ENCODE measurements at regions not wholly inside any gene's neighbourhood (a gene's known extent, or its start where the extent isn't known, plus 50 kb on each side); places are given as distances from the start of the nearest gene placed in this dataset.

DNA sequence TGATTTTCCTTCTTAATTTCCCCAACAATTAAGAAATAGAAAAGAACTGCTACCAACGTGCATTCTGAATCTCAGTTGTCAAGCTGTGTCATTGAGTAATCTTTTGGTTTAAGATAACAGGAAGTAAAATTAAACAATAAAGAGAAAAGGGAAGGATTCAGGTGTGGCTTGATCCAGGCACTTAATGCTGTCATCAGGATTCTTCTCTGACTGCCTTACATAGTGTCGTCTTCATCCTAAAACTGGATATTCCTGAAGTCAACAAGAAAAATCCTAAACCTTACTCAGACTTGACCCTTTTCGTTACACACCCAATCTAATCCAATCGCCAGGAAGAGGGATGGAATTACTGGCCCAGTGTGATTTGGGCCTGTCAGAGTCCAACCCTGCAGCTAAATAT is 443.8 kb downstream of the MED13L start:
- H4K20me1 ChIP-seq (ENCODE audit: insufficient read depth, low read depth, low read length), result no peaks in the 10 kb centered on the region
- no peaks in the 10 kb centered on the region for H3K79me2 ChIP-seq (ENCODE audit: low read length)
- no peak overlapping the region for H3K4me2 ChIP-seq (ENCODE audit: low read depth, low read length, poor library complexity, severe bottlenecking)
- no peak overlapping the region for H3K27ac ChIP-seq (ENCODE audit: low read length)
- no peaks in the 10 kb centered on the region for H3K27me3 ChIP-seq (ENCODE audit: low read length)
- no peaks in the 10 kb centered on the region for H3K9me2 ChIP-seq (replicated peaks; ENCODE audit: insufficient read depth, low read length)
- no peaks in the 10 kb centered on the region for H3K9me3 ChIP-seq (ENCODE audit: low read length)
- H2AFZ ChIP-seq (ENCODE audit: low read length), result no peak overlapping the region
- no peak overlapping the region for H3K9ac ChIP-seq (ENCODE audit: low read length)
- H3K4me1 ChIP-seq (ENCODE audit: low read length), result no peaks in the 10 kb centered on the region
- H3K36me3 ChIP-seq (ENCODE audit: insufficient read depth, low read length), result no peaks in the 10 kb centered on the region
- no peak for DNase-seq
- H3K4me3 ChIP-seq (ENCODE audit: low read length), result no peak overlapping the region

DNA sequence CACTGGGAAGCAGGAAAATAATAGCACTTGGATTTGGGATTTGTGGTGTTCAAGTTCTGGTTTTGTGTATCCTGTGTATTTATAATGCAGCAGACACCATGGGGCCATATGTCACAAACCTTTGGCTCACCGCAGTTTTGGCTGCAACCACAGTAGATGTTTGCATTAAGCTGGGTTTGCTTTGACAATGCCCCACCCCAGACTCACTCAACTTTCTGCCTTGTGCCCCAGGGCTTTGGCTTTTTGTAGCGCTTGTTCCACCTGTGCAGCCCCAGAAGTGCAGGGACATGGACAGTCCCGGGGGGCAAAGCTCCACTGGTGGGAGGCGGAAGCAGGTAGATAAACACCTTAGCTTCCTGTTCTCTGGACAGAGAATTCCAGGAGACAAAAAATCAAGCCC is 446.9 kb downstream of the MED13L start:
- Histone ChIP-seq H3K9me2 (replicated peaks; ENCODE audit: insufficient read depth, low read length) (no peaks in the 10 kb centered on the region), H3K27me3 (ENCODE audit: low read length) (no peaks in the 10 kb centered on the region), H3K9ac (ENCODE audit: low read length) (no peak overlapping the region), H3K4me2 (ENCODE audit: low read depth, low read length, poor library complexity, severe bottlenecking) (no peak overlapping the region), H3K36me3 (ENCODE audit: insufficient read depth, low read length) (no peaks in the 10 kb centered on the region), H3K9me3 (ENCODE audit: low read length) (no peaks in the 10 kb centered on the region), H2AFZ (ENCODE audit: low read length) (no peak overlapping the region), H3K79me2 (ENCODE audit: low read length) (no peaks in the 10 kb centered on the region), H3K27ac (ENCODE audit: low read length) (no peak overlapping the region), H3K4me1 (ENCODE audit: low read length) (no peaks in the 10 kb centered on the region), H4K20me1 (ENCODE audit: insufficient read depth, low read depth, low read length) (no peaks in the 10 kb centered on the region), H3K4me3 (ENCODE audit: low read length) (no peak overlapping the region)
- DNase-seq, result no peak

DNA sequence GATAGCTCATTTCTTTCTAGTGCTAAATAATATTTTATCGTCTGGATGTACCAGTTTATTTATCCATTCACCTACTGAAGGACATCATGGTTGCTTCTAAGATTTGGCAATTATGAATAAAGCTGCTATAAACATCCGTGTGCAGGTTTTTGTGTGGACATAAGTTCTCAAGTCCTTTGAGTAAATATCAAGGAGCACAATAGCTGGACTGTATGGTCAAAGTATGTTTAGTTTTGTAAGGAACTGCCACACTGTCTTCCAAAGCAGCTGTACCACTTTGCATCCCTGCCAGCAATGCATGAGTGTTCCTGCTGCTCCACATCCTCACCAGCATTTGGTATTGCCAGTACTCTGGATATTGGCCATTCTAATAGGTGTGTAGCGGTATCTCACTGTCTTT is 447.4 kb downstream of the MED13L start:
- H3K9me3 ChIP-seq (ENCODE audit: low read length), result no peaks in the 10 kb centered on the region

DNA sequence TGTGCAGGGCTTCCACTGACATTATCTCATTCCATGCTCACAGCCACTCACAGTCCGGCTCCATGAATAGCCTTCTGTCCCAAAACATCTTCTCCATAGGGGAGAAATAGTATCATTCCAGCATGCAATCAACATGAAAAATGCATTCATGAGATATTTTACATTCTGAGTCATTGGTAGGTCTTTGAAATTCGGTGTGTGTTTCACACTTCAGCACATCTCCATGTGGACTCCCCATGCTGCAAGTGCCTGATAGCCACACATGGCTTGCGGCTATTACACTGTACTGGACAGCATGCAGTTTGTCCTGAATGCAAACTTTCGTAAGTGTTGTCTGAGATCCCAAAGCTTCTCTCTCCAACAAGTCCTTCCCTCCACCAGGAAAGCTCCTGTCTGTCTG is 449.3 kb downstream of the MED13L start:
- H4K20me1 ChIP-seq (ENCODE audit: insufficient read depth, low read depth, low read length), result no peaks in the 10 kb centered on the region
- no peak for DNase-seq
- H3K36me3 ChIP-seq (ENCODE audit: insufficient read depth, low read length), result no peaks in the 10 kb centered on the region
- H3K27me3 ChIP-seq (ENCODE audit: low read length), result no peaks in the 10 kb centered on the region
- H3K9ac ChIP-seq (ENCODE audit: low read length), result no peak overlapping the region
- H3K9me3 ChIP-seq (ENCODE audit: low read length), result no peaks in the 10 kb centered on the region
- no peaks in the 10 kb centered on the region for H3K9me2 ChIP-seq (replicated peaks; ENCODE audit: insufficient read depth, low read length)
- no peak overlapping the region for H3K27ac ChIP-seq (ENCODE audit: low read length)
- H3K4me1 ChIP-seq (ENCODE audit: low read length), result no peaks in the 10 kb centered on the region
- no peaks in the 10 kb centered on the region for H3K79me2 ChIP-seq (ENCODE audit: low read length)
- no peak overlapping the region for H3K4me2 ChIP-seq (ENCODE audit: low read depth, low read length, poor library complexity, severe bottlenecking)
- H2AFZ ChIP-seq (ENCODE audit: low read length), result no peak overlapping the region
- H3K4me3 ChIP-seq (ENCODE audit: low read length), result no peak overlapping the region

More for the DNA sequence above, 447.4 kb downstream of the MED13L start:
- no peak for DNase-seq
- H4K20me1 ChIP-seq (ENCODE audit: insufficient read depth, low read depth, low read length), result no peaks in the 10 kb centered on the region
- H2AFZ ChIP-seq (ENCODE audit: low read length), result no peak overlapping the region
- no peaks in the 10 kb centered on the region for H3K36me3 ChIP-seq (ENCODE audit: insufficient read depth, low read length)
- no peaks in the 10 kb centered on the region for H3K9me2 ChIP-seq (replicated peaks; ENCODE audit: insufficient read depth, low read length)
- H3K79me2 ChIP-seq (ENCODE audit: low read length), result no peaks in the 10 kb centered on the region
- H3K9ac ChIP-seq (ENCODE audit: low read length), result no peak overlapping the region
- no peaks in the 10 kb centered on the region for H3K27me3 ChIP-seq (ENCODE audit: low read length)
- no peak overlapping the region for H3K4me3 ChIP-seq (ENCODE audit: low read length)
- no peaks in the 10 kb centered on the region for H3K4me1 ChIP-seq (ENCODE audit: low read length)
- H3K4me2 ChIP-seq (ENCODE audit: low read depth, low read length, poor library complexity, severe bottlenecking), result no peak overlapping the region
- no peak overlapping the region for H3K27ac ChIP-seq (ENCODE audit: low read length)

DNA sequence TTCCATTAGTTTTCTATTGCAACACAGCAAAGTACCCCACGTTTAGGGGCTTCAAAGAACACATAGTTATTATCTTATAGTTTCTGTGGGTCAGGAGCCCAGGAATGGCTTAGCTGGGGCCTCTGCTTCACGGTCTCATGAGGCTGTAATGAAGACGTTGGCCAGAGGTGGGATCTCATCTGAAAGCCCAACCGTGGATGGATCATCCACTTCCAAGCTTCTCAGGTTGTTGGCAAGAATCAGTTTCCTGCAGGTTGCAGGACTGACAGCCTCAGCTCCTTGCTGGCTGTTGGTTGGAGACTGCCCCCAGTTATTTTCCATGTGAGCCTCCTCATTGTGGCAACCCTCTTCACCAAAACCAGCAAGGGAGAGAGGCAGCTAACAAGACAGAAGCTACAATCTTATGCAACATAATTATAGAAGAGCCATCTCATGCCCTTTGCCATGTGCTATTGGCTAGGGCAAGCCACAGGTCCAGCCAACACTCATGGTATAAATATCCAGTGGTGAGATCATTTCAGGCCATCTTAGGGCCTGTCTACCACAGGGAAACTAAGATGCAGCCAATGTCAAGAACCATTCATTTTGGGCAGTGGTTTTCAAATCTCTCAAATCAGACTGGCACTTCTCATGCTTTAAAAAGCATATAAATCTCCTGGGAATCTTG is 452.4 kb downstream of the MED13L start:
- H4K20me1 ChIP-seq (ENCODE audit: insufficient read depth, low read depth, low read length), result no peaks in the 10 kb centered on the region
- no peaks in the 10 kb centered on the region for H3K4me1 ChIP-seq (ENCODE audit: low read length)
- H3K9me2 ChIP-seq (replicated peaks; ENCODE audit: insufficient read depth, low read length), result no peaks in the 10 kb centered on the region
- DNase-seq, result no peak
- H3K79me2 ChIP-seq (ENCODE audit: low read length), result no peaks in the 10 kb centered on the region
- H3K4me3 ChIP-seq (ENCODE audit: low read length), result no peak overlapping the region
- no peak overlapping the region for H3K9ac ChIP-seq (ENCODE audit: low read length)
- no peaks in the 10 kb centered on the region for H3K9me3 ChIP-seq (ENCODE audit: low read length)
- no peak overlapping the region for H3K27ac ChIP-seq (ENCODE audit: low read length)
- no peak overlapping the region for H2AFZ ChIP-seq (ENCODE audit: low read length)
- H3K27me3 ChIP-seq (ENCODE audit: low read length), result no peaks in the 10 kb centered on the region
- no peak overlapping the region for H3K4me2 ChIP-seq (ENCODE audit: low read depth, low read length, poor library complexity, severe bottlenecking)
- H3K36me3 ChIP-seq (ENCODE audit: insufficient read depth, low read length), result no peaks in the 10 kb centered on the region

DNA sequence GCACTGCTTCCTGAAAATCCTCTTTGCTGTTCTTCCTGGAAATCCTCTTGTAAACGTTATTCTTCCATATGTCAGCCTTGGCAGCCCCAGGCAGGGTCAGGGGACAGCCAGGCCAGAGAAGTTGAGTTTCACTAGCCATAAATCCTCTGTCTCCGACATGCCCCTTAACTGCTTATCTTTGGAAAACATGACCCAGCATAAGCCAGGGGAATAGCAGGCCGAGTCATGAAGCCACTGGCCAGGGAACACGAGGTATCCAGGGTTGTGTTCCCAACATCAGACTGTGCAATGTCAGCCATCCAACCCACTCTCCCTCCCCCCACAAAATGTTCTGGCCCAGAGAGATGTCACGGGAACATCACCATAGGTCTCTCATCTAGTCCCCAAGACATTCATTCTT is 453.9 kb downstream of the MED13L start:
- Histone ChIP-seq H3K4me3 (ENCODE audit: low read length) (no peak overlapping the region), H3K9ac (ENCODE audit: low read length) (no peak overlapping the region), H3K27me3 (ENCODE audit: low read length) (no peaks in the 10 kb centered on the region), H4K20me1 (ENCODE audit: insufficient read depth, low read depth, low read length) (no peaks in the 10 kb centered on the region), H3K36me3 (ENCODE audit: insufficient read depth, low read length) (no peaks in the 10 kb centered on the region), H3K9me3 (ENCODE audit: low read length) (no peaks in the 10 kb centered on the region), H3K27ac (ENCODE audit: low read length) (no peak overlapping the region), H3K9me2 (replicated peaks; ENCODE audit: insufficient read depth, low read length) (no peaks in the 10 kb centered on the region), H3K4me2 (ENCODE audit: low read depth, low read length, poor library complexity, severe bottlenecking) (no peak overlapping the region), H3K79me2 (ENCODE audit: low read length) (no peaks in the 10 kb centered on the region), H2AFZ (ENCODE audit: low read length) (no peak overlapping the region), H3K4me1 (ENCODE audit: low read length) (no peaks in the 10 kb centered on the region)
- no peak for DNase-seq

DNA sequence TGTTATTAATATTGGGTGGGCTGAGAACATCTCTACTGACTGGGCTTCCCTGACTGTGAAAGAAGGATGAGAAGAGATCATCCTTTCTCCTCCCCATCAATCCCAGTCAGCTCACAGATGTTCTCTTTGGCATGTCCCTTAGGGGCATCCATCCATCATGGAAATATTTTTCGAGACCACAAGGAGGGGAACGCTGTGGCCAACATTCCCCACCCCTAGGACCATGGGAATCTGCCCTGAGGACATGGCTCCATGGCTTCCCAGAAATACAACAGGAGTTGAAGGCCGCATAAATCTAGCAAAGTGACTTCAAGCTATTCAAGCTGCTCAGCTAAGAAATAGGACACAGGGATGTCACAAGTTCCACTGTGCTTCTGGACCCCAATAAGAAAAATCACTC is 456.8 kb downstream of the MED13L start:
- no peak for DNase-seq
- no peaks in the 10 kb centered on the region for H3K9me2 ChIP-seq (replicated peaks; ENCODE audit: insufficient read depth, low read length)
- no peak overlapping the region for H3K27ac ChIP-seq (ENCODE audit: low read length)
- H3K36me3 ChIP-seq (ENCODE audit: insufficient read depth, low read length), result no peaks in the 10 kb centered on the region
- no peaks in the 10 kb centered on the region for H3K79me2 ChIP-seq (ENCODE audit: low read length)
- H3K9me3 ChIP-seq (ENCODE audit: low read length), result no peaks in the 10 kb centered on the region
- no peaks in the 10 kb centered on the region for H4K20me1 ChIP-seq (ENCODE audit: insufficient read depth, low read depth, low read length)
- no peaks in the 10 kb centered on the region for H3K27me3 ChIP-seq (ENCODE audit: low read length)
- no peaks in the 10 kb centered on the region for H3K4me1 ChIP-seq (ENCODE audit: low read length)
- H2AFZ ChIP-seq (ENCODE audit: low read length), result no peak overlapping the region
- no peak overlapping the region for H3K4me2 ChIP-seq (ENCODE audit: low read depth, low read length, poor library complexity, severe bottlenecking)
- no peak overlapping the region for H3K9ac ChIP-seq (ENCODE audit: low read length)
- H3K4me3 ChIP-seq (ENCODE audit: low read length), result no peak overlapping the region

DNA sequence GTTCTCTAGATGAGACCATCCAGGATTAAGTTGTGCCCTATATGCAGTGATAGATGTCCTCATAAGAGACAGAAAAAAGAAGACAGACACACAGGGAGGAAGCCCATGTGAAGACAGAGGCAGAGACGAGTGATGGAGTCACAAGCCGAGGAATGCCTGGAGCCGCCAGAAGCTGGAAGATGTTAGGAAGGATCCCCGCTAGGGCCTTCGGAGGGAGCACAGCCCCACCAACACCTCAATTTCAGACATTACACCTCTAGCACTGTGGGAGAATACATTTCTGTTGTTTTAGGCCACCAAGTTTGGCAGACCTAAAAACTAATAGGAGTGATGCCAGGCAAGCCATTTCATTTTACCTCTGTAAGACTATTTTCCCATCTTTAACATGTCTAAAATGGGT is 458.5 kb downstream of the MED13L start:
- Histone ChIP-seq H3K27me3 (ENCODE audit: low read length) (no peaks in the 10 kb centered on the region), H4K20me1 (ENCODE audit: insufficient read depth, low read depth, low read length) (no peaks in the 10 kb centered on the region), H2AFZ (ENCODE audit: low read length) (no peak overlapping the region), H3K27ac (ENCODE audit: low read length) (no peak overlapping the region), H3K36me3 (ENCODE audit: insufficient read depth, low read length) (no peaks in the 10 kb centered on the region), H3K4me2 (ENCODE audit: low read depth, low read length, poor library complexity, severe bottlenecking) (no peak overlapping the region), H3K9ac (ENCODE audit: low read length) (no peak overlapping the region), H3K9me2 (replicated peaks; ENCODE audit: insufficient read depth, low read length) (no peaks in the 10 kb centered on the region), H3K79me2 (ENCODE audit: low read length) (no peaks in the 10 kb centered on the region), H3K4me3 (ENCODE audit: low read length) (no peak overlapping the region), H3K9me3 (ENCODE audit: low read length) (no peaks in the 10 kb centered on the region), H3K4me1 (ENCODE audit: low read length) (no peaks in the 10 kb centered on the region)
- DNase-seq, result no peak

DNA sequence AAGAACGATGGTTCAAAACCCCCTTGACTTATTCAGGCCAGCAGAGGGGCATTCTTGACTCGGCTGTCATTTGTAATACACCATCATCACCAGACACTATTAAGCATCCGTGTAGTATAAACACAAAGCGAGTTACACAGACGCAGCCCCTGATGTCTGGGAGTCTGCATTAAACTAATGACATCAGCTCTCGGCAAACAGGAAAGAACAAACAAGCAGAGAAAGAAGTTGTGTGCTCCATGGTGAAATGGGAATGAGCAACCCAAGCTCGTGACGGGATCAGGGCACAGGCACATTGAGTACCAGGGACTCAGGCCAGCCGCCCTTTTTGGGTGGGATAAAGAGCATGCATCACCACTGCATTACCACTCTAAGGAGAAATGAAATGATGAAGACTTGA is 460.1 kb downstream of the MED13L start:
- Histone ChIP-seq H3K4me3 (ENCODE audit: low read length) (no peak overlapping the region), H3K9ac (ENCODE audit: low read length) (no peak overlapping the region), H4K20me1 (ENCODE audit: insufficient read depth, low read depth, low read length) (no peaks in the 10 kb centered on the region), H3K9me3 (ENCODE audit: low read length) (no peaks in the 10 kb centered on the region), H2AFZ (ENCODE audit: low read length) (no peak overlapping the region), H3K27ac (ENCODE audit: low read length) (no peak overlapping the region), H3K4me1 (ENCODE audit: low read length) (no peaks in the 10 kb centered on the region), H3K27me3 (ENCODE audit: low read length) (no peaks in the 10 kb centered on the region), H3K79me2 (ENCODE audit: low read length) (no peaks in the 10 kb centered on the region), H3K4me2 (ENCODE audit: low read depth, low read length, poor library complexity, severe bottlenecking) (no peak overlapping the region), H3K9me2 (replicated peaks; ENCODE audit: insufficient read depth, low read length) (no peaks in the 10 kb centered on the region), H3K36me3 (ENCODE audit: insufficient read depth, low read length) (no peaks in the 10 kb centered on the region)
- DNase-seq, result no peak

Data from Karpas-422 (cell line).